GM21825 (cell line): ENCODE measurements at regions not wholly inside any gene's neighbourhood (a gene's known extent, or its start where the extent isn't known, plus 50 kb on each side); places are given as distances from the start of the nearest gene placed in this dataset.
"Not testable (repeated sequence)": the region's sequence is repeated elsewhere in the genome, so short reads cannot be mapped to it uniquely, and the experiment has no call there.

Experiments
- ATAC-seq: cut with Tn5 transposase; IDR thresholded peaks from one replicate; pipeline ENCODE4 v1.9.1; 2021; ENCODE audit warnings: mild to moderate bottlenecking, moderate library complexity; ENCODE audit not compliant: unreplicated experiment

DNA sequence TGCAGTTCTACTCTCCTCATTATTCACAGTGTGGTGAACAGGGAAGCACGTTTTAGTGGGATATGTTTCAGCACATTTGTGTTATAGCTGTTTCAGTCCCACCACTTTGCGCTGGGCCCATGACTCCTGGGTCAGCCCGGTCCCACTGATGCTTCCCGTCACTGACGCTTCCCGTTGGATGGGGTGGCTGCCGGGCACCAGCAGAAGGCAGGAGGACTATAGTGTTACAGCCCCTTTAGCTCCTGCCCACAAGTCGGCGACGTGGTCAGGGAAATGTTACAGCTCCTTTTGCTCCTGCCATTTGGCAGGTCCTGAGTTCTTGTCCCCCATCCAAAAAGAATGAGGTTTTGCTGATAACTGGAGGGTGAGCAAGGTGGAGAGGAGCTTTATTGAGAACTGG lies 732.2 kb downstream of the NR4A2 start:
- no peak for ATAC-seq

GRCh38 chr2:155599834-155600233 lies 732.7 kb downstream of the NR4A2 start:
- ATAC-seq: no peak

DNA sequence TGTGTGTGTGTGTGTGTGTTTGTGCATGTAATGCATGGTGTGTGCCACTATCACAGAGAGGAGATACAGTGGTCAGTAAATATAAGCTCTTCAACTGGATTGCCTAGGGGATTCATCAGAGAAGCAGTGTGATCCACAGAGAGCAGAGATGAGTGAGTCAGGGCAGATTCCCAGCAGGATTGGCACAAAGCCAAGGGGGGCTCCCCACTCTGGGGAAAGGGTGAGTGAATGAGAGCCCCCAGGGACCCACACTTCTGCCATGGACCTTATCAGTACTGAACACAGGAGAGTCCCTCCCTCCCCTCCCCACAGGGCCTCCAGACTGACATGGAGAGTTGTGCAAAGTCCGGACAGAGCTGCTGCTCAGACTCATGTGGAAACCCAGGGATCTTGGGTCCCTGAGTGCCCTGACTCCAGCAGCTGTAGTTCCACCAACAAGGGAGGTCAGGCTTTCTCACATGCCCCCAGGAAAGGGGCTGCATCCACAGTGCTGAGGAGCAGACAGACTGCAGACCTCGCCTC lies 748.8 kb downstream of the NR4A2 start:
- ATAC-seq: no peak

- ATAC-seq: no peak
These were observed 757.6 kb downstream of the NR4A2 start for GRCh38 chr2:155574941-155575340.

- ATAC-seq: no peak
These were observed 785.0 kb downstream of the NR4A2 start for GRCh38 chr2:155547571-155547970.

DNA sequence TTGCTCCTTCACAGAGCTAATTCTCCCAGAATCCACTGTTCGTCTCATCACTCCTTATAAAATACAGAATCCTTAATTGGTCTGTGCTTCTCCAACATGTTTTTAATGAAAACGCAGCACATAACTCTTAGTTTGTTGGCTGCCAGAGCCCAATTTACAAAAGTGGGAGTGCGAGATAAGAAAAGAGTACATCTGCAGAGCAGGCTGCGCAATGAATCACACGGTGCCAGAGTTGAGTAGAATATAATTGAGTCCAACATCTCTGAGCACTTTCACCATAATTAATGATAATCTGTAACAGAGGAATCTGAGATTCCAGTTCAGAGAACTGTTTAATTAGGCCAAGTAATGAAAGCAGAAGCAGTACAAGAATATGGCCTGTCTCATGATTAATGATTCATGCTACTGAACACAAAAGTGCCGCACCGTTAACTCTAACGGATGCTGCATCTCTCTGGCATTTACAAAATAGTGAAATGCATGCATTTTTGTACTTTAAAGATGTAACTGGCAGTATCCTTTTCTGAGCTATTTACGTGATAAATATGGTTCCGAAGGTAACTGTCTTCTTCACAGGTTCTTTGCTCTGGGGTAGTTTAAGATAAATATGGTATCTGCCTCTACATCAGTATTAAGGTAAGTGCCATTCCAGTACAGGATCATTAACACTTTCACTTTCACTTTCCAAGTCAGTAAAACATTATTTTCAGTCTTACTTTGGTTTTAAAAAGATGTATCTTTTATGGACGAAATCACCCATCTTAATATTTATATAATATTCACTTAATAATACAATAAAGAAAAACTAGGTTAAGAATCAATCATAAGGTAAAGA lies 785.6 kb downstream of the NR4A2 start:
- no peak for ATAC-seq

DNA sequence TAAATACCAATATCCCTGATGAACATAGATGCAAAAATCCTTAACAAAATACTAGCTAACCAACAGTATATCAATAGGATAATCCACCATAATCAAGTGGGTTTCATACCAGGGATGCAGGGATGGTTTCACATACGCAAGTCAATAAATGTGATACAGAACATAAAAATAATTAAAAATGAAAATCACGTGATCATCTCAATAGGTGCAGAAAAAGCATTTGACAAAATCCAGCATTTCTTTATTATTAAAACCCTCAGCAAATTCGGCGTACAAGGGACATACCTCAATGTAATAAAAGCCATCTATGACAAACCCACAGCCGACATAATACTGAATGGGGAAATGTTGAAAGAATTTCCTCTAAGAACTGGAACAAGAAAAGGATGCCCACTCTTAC lies 793.5 kb downstream of the NR4A2 start:
- not testable (repeated sequence) for ATAC-seq

- ATAC-seq: no peak
These were observed 804.5 kb downstream of the NR4A2 start for GRCh38 chr2:155528034-155528433.

DNA sequence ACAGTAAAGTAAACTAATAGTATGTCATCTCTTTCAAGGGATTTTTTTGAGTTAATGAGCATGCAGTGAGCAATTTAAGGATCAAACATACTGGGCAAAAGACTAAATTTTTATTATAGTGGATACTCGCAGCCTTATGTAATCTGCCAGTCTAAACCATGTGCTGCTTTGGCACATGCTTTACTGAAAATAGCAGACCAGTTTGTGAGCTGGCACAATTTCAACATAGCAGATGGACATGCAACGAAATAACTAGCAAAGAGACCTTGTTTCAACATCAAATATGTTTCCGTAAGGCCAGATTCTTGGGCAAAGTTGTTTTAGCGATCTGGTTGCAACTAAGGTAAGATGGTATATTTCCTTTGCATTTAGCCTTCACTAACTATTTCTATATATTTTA lies 807.3 kb downstream of the NR4A2 start:
- ATAC-seq: no peak

- no peak for ATAC-seq
These were observed 812.9 kb downstream of the NR4A2 start for GRCh38 chr2:155519529-155520130.

- no peak for ATAC-seq
These were observed 814.4 kb downstream of the NR4A2 start for GRCh38 chr2:155518094-155518493.

DNA sequence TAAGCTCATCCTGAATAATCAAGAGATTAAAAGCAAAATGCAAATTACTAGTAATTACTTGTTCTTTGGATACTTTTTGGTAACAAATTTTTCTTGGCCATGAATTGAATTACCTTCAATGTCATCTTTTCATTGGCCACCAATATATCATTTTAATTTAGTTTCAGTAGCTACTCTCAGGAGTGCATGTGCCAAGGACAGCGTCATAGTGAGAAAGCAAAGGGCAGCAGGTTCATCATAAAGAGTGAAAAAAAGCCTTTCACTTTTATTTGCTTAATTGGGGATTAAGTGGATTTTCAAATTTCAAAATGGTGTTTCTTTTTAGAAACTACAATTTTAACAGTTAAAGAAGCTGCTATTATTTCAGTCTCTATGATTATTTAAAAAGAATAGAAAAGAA lies 815.2 kb downstream of the NR4A2 start:
- no peak for ATAC-seq

DNA sequence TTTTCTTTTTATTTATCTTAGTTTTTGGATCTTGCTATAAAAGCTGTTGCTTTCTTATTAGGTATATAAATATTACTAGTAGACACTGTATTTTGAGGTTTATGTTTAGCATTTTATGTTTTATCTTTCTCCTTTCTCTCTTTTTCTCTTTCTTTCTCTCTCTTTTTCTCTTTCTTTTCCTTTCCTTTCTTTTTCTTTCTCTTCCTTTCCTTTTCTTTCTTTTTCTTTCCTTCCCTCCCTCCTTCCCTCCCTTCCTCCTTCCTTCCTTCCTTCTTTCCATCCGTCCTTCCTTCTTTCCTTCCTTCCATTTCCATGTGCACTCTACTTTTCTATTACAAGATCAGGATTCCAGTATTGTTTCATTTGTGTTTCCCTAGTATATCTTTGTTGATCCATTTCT lies 814.8 kb downstream of the KCNJ3 start:
- ATAC-seq: no peak

DNA sequence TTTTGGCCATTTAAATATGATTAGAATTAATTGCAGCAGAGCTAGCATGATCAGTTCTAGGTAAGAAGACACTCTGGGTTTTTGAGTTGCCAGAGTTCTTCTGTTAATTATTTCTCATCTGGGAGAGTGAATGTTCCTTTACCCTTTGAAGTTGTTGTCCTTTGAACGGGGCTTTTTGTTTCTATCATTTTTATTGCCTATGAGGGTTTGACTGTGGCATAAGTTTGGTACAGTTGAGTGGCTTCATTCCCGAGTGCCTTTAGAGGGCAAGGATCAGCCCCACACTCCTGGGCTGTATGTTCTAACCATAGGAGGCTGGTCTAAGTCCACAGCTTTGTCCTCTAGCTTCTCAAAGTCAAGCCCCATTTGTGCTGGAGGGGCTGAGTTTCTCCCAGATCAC lies 804.3 kb downstream of the KCNJ3 start:
- ATAC-seq: no peak

DNA sequence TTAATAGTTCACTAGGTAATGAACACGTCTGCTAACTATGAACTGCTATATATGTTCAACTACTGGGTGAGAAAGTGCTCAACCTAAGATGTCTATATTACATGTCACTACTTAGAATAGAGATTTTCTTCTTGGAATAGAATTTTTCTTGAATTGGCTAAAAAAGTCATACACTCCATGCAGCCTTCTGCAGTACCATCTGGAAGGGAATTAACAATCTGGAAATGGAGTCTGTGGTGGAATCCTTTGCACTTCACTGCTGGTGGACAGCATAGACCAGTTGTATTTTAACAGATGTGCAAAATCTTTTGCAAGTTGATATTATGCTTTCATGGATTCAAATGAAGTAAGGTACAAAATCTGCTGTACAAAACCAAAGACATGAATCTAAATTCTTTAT lies 799.6 kb downstream of the KCNJ3 start:
- ATAC-seq: no peak

- ATAC-seq: no peak
These were observed 796.2 kb downstream of the KCNJ3 start for GRCh38 chr2:155494744-155495143.

GRCh38 chr2:155485141-155485842 lies 786.8 kb downstream of the KCNJ3 start:
- ATAC-seq: no peak

DNA sequence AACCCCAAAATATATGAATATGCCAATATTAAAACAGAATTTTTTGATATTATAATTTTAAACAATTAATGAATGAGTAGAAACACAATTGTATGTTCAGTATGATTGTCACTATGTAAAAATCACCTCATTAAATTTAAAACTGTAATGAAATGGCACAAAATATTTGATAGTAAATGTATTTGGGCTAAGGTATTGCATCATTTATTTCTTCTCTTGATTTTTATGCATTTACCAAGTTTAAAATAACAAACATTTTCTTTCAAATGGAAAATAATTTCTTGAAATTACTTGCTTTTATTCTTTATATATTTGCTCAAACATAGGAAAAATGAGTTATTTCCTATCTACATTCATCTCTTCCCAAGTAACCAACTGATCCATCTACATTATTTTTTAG lies 782.6 kb downstream of the KCNJ3 start:
- no peak for ATAC-seq

DNA sequence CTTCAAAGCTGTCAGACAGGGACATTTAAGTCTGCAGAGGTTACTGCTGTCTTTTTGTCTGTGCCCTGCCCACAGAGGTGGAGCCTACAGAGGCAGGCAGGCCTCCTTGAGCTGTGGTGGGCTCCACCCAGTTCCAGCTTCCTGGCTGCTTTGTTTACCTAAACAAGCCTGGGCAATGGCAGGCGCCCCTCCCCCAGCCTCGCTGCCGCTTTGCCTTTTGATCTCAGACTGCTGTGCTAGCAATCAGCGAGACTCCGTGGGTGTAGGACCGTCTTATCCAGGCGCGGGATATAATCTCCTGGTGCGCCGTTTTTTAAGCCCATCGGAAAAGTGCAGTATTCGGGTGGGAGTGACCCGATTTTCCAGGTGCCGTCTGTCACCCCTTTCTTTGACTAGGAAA lies 773.5 kb downstream of the KCNJ3 start:
- ATAC-seq: not testable (repeated sequence)

DNA sequence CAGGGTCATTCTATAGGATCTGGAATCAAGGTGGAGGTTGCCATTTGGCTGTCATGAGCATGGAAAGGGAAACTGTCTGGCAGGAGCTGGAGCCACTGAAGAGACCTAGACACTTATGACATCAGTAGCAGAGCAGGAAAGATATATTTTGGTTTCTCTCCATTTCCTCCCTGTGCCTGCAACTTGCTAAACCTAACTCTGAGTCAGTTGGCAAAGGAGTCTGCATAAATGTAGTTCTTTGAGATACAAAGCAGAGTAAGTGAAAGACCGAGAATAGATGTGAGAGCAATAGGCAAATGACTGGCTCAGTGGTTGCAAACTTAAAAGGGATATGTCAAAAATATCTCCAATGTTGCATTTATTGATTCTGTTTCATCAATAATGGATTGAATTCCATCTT lies 757.7 kb downstream of the KCNJ3 start:
- no peak for ATAC-seq

DNA sequence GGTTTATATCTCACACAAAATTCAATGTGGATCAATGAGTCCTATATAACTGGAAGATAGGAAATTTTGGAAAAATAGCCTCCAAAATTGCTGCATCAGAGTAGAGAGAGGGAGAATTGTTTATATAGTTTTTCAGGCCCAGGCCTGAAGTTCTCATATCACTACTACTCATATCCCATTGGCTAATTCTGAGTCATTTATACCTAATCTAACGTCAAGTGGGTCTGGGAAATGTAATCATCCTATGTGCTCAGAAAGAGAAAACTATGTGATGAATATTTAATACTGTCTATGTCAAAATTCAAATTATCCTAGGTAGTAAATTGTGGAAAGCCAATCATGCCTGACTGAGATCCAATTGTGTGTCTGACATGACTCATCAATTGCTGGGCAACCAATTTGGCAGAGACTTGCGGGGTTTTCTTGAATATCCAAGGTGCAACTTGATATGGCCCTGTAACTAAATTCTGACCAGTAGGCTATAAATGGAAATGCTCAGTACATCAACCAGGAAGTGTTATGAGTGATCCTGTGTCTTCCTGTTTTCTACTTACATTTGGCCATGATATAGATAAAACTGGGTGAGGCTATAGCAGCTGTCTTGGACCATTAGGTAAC lies 744.4 kb downstream of the KCNJ3 start:
- ATAC-seq: no peak
